Amniotic stem cell (primary cell): ENCODE measurements at regions not wholly inside any gene's neighbourhood (a gene's known extent, or its start where the extent isn't known, plus 50 kb on each side); places are given as distances from the start of the nearest gene placed in this dataset.
A peak's percentile ranks its signal among the peaks of the same experiment; 100 is the strongest.
"Not testable (repeated sequence)": the region's sequence is repeated elsewhere in the genome, so short reads cannot be mapped to it uniquely, and the experiment has no call there.

Experiments used
- DNase-seq: peaks from one replicate; lab custom pipeline; 2025; lab: John Stamatoyannopoulos, UW

DNA sequence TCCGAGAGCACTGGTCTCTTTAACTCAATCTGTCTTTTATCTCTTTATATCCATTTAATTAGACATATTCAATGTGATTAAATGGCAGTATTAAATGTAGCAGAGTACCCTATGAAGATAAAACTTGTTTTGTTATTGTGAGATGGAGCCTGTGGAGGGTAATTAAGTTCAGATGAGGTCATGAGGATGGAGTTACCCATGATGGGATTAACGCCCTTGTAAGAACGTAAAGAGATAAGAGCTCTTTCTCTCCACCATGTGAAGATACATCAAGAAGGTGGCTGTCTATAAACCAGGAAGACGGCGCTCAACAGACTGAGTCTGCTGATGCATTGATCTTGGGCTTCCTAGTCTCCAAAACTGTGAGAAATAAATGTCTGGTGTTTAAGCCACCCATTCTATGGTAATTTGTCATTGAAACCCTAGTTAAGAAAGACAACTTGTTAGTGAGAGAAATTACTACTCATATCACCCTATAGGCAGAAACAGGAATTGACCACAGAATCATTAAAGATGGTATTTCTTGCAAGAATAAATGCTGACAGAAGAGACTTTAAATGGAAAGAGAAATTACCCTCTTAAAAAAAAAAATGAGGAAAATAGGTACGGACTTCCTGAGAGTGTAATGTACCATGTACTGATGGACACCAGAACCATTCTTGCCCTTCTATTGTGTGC is 738.7 kb upstream of the CHAC2 start:
- DNase-seq = no peak

DNA sequence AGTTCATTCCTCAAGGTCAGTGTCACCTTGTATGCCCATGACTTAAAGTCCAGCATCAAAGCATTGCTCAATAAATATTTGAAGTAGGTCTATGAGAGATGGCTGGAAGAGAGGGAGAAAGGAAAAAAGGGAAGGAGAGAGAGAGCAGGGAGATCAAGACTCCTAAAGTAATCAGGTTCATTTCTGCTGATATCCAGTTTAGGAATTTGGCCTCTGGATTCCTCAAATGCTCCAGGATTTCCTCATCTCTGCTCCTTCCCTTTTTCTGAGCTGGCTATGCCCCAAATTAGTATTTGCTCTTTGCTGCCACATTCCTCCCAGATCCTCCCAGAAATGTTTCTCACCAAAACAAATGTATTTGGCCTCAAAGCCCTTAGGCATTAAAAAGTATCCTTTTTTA is 739.4 kb upstream of the CHAC2 start:
- peak; percentile 52 for DNase-seq

DNA sequence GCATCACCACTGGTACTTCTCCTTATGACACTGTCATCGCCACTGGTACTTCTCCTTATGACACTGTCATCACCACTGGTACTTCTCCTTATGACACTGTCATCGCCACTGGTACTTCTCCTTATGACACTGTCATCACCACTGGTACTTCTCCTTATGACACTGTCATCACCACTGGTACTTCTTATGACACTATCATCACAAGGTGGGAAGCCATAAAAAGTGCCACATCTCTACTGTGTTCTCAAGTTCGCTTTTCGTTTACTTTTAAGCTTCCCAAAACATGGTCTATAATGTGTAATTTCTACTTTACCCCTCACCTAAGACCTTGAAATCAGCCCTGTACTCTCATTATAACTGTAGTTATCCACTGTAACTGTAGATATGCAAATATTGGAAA is 745.4 kb upstream of the CHAC2 start:
- not testable (repeated sequence) for DNase-seq

DNA sequence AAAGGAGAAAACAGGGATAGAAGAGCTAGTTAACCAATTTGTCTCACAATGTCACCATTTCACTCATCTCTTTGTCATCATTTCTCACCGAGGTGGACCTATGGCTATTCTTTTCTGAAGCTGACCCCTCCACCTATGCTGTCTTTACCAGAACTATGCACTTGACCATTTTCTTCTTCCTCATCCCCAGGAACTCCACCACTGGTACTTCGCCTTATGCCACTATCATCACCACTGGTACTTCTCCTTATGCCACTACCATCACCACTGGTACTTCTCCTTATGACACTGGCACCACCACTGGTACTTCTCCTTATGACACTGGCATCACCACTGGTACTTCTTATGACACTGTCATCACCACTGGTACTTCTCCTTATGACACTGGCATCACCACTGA is 745.8 kb upstream of the CHAC2 start:
- DNase-seq = no peak

DNA sequence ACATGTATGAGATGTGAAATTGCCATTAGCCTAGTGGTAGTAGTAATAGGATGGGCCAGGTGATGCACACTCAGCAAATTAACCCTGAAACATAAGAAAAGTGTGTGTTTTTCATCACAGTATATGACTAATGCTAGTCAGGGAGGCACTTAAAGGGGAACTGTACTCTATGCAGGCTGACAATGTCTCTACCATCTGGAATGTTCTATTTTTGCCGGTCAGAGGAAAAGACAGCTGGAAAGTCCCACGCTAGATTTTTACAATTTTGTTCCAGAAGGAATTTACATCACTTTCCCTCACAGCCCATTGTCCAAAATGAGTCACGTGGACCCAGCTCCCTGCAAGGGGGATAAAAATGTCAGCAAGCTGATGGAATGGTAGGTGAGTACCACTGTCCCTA is 746.3 kb upstream of the CHAC2 start:
- DNase-seq = no peak

DNA sequence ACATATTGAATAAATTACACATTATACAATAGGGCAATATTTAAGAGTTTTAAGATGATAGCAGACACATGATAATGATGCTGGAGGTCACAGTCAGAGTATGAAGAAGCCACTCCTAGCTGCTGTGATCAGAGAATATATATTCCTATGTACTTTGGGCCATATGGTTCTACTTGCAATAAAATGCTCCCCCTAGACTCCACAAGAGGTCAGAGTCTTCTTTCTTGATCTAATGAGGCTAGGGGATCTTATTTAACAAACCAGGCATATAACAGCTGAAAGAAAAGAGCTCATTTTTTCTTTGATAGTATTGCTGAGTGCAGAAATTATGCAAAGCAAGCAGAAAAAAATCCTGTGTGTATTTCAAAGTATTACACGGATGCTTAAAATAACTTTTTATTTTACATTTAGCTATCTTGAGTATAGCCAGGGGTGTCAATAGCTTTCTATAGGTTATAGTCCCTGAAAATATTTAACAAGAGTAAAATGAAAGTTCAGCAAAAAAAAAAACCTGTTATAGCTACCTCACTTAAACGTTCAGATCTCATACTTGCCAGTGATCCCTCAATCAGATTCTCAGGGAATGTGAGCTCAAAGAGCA is 748.7 kb upstream of the CHAC2 start:
- no peak for DNase-seq

DNA sequence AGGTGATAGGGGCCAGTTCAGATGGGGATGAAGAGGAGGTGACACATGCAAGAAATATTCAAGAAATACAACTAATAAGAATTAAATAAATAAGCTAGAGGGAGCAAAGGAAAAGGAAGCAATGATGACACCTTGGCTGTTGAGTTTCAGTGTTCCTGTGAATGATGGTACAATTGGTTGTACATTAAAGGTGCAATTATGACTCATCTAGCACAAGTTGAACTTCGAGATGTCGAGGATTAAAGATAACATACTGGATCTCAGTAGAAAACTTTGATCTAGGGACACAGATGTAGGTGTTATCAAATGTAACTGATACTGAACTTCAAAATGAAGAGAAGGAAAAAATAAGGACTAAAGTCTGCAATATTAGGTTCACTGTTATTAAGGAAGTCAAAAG is 760.6 kb upstream of the CHAC2 start:
- DNase-seq = no peak

DNA sequence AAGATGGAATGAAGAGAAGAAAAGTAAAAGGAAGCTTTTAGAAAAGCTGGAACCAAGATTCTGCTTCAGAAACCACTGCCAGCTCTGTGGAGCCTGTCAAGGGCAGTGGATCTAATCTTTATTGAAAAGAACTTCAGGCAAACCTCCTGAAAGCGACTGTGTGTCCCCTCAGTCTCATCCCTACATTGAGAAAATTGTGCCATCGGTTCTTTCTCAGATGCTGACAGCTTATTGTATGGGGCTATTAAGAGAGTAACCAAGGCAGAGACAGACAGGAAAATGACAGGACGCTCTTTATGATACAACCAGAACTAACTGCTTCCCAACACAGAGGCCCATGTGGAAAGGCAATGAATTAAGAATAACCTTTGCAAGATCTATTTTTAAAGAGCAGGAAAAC is 763.2 kb upstream of the CHAC2 start:
- no peak for DNase-seq

DNA sequence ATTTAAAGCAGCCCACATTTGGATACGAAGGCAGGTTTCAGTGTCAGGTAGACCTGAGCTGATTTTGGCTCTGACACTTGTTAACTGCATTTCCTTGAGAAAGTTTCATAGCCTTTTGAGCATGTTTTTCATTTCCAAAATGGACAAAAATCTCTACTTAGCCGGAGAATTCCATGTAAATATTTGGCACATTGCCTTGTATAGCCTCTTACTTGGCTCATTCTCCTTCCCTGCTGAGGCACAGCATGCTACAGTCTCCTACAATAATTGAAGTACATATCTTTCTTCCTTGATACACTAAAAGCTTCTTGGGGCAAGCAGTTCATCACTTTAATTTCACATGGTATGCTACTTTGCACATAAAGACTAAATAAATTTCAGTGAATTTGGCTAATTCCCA is 772.2 kb upstream of the CHAC2 start:
- DNase-seq = no peak

DNA sequence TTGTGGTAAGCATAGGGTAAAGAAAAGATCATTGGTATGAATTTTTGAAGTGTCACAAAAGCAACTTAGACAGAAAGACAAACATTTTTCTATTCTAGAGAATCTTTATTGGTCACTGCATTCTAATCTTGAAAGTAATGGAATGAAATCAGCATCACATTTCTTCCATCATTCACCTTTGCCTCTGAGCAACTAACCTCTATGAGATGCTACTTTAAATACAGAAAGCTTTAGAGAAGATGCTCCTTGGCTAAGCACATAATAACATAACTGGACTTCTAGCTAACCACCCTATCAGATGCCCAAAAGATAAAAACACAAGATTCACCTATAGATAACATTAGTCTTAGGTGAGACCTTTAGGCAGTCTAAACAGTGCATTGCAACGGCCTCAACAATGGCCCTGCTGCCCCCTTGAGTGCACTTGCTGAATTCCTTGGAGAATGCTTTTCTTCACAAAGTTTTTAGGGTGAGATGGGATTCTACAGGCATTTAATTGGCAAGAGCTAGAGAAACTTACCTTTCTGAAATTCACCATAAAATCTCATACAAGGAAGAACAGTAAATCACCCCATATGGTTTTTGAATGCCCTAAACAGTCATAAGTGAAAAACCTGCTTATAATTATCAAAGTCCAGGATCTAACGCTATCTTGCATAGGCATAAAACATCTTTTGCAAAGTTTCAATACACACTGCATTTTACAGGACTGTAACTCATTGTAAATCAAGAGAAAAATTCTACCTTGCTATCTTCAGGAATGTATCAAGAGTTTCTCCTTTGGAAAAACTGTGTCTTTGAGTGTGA is 791.3 kb upstream of the CHAC2 start:
- DNase-seq = no peak

DNA sequence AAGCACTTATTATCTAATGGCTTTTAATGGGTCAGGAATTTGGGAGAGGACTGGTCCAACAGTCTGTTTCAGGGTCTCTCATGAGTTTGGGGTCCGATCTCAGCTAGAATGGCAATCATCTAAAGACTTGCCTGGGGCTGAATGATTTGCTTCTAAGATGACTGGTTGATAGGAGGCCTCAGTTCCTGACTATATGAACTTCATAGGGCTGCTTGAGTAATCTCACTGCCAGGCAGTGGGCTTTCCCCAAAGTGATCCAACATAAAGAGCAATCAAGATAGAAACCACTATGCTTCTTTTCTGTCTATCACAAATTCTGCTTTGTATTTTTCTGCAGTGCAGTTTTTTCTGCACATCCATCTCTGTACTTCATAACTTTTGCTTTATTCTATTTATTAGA is 793.5 kb upstream of the CHAC2 start:
- DNase-seq = no peak

DNA sequence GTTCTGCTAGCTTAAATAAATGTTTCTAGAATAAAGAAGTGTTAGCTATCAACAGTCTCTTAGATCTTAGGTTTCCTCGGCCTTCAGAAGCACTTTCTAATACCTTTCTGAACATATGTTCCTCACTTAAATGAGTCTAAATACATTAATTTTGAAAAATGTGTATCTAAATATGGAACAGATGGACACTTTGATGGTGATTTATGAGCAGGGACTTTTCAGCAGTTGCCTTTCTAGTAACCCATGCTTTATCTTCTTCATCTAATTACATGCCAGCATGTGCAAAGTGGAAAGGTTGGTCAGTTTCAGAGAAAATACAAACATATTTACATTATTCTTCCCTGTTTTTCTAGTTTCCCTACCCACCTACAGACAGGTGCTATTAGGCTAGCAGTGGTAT is 797.0 kb upstream of the CHAC2 start:
- no peak for DNase-seq

DNA sequence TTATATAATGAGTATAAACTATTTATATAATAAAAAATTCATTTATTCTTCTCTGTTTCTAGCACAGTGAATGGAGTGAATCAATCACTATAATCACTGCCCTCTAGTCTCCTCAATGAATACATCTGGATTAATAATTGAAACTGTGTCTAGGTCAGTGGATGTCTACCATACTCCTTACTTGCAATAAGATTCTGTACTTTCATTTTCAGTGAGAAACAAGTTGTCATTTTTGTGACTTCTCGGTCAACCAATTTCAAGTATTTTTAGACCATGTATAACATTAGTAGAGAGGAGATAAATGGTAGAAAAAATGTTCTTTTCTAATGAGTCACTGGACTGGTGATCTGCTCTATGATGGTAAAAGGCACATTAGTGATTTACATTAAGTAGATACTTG is 799.6 kb upstream of the CHAC2 start:
- DNase-seq = no peak

DNA sequence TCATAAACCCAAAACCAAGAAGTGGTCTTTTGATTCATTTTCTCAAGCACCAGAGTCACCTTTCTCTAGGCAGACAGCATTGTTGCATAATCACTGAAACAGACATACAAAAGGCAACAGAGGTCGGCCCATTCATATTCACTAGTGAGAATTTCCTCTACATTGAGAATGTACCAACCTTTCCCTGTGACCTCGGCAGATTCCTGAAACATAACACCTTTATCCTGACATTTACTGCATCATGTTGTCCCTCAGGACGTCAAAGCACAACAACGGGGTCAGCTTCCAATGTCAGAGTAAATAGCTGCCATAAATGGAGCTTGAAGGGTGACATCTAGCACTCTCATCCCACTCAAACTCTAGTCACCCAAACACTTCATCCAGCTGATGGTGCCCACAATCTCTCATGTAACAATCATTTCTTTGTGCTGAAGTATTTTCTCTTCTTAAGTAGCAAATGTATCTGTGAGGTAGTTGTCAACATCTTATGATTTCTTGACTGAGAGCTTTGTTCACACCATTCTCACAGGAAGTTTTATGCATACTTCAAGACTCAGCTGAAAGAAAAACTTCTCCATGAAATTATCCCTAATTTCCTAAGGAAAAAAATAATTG is 802.6 kb upstream of the CHAC2 start:
- DNase-seq = no peak

DNA sequence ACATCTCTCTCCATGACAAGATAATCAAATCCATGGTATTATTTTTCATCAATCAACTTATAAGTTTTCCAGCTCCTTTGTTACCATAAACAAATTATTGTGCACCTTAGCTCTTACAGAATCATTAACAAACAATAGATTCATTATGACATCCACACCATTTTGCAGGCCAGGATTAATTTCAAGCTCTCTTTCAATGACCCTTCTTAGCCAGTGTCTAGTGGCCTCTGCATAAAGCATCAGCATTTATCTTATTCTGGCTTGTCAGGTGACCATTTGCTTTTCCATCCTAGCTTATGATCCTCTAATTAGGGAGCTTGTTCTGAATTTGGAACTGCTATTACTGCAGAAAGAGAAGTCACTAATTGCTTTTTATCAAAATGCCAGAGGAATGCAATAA is 806.2 kb upstream of the CHAC2 start:
- DNase-seq = no peak

DNA sequence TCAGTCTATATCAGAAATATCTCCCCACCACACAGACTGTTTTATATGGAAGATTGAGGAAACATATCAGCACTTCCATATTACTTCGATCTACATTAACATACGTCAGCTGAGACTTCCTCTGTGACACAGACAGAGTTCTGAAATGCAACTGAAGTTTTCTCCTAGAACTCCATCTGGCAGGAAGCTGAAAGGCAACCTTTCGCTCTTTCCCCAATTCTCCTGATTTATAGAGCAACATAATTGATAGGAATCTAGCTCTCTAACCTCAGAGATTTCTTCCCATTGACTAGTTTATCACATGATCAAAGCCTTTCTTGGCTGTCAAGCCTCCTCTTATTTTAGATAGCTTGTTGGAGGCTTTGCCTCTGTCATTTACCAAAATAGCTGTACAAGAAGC is 806.7 kb upstream of the CHAC2 start:
- no peak for DNase-seq

DNA sequence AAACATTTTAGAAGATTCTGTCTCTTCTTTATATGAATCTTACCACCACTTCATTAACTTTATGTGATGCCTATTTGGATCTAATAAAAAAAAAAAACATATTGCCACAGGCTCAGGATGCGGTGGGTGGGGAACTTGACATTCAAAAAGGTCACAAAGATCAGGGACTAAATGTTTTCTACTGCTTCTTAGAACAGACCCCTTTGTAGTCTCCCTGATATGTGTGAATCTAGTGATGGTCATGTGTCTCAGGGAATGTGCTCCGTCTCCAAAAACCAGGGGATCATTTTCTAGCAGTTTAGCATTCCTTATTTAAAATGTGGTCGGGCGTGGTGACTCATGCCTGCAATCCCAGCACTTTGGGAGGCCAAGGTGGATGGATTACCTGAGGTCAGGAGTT is 807.8 kb upstream of the CHAC2 start:
- DNase-seq = no peak

DNA sequence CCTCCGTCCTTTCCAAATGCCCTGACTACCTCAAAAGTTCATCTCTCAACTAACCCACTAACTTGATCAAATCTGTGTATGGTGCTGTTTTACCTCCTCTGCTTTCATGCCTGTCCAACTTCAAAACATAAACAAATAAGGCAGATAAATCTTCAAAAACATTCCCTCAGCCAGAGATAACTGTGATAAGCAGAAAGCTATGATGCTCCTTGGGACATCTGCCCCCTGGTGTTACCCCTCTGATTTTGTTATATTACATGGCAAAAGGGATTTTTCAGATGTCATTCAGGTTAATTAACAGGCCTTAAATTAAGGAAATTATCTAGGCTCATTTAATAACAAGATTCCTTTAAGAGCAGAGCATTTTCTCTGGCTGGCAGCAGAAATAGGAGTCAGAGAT is 810.8 kb upstream of the CHAC2 start:
- no peak for DNase-seq

DNA sequence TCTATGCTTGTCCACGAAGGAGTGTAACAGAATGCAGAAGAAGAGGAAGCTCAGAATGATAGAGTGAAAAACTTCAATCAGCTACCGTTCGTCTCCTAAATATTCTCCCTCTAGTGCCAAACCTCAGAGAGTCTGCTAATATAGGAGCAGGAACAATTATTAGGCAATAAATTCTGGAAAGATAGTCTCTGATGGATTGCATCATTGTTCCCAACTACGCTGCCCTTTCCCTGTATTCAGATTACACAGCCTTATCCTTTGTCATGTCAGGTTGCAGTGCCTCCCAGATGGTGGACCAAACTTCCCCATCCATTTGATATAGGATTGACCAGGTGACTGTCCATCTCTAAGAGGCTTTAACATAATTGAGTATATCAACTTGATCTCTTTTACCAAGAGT is 811.5 kb upstream of the CHAC2 start:
- no peak for DNase-seq

DNA sequence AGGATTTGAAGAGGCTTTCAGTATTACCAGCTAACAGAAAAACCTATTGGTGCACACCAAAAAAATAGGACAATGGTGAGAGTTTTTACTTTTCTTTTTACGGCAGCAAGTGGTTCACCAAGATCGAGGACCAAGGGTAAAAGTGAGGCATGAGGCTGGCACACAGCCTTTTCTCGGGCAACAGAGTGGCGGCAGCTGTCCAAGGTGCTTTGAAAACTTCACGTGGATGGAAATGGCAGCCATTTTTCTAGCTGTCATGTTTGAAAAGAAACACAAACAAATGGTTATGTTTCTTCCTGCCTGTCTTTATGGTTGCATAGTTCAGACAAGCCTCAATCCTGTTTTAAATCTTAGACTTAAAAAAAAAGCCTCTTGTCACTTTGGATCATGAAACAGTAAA is 812.5 kb upstream of the CHAC2 start:
- DNase-seq = no peak

DNA sequence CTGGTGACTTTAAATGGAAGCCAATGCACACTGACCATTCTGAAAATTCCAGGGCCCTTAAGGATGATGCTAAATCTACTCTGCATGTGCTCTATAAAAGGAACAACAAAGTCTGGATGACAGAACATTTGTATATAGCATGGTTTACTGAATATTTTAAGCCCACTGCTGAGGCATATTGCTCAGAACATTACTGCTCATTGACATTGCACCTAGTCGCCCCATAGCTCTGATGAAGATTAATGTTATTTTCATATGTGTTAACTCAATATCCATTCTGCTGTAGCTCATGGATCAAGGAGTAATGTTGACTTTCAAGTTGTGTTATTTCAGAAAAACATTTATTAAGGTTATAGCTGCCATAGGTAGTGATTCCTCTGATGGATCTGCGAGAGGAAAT is 827.5 kb upstream of the CHAC2 start:
- no peak for DNase-seq

DNA sequence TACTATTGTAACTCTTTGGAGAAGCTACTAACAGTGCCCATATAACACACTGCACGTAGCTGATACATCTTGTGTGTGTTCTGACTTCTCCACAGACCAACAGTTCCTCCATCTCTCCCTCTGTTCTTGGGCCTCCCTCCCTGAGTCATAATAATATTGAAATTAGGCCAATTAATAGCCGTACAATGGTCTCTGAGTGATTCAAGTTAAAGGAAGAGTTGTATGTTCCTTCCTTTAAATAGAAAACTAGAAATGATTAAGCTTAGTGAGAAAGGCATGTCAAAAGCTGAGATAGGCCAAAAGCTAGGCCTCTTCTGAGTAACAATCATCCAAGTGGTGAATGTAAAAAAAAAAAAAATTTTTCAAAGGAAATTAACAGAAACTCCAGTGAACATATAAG is 828.4 kb upstream of the CHAC2 start:
- DNase-seq = no peak

DNA sequence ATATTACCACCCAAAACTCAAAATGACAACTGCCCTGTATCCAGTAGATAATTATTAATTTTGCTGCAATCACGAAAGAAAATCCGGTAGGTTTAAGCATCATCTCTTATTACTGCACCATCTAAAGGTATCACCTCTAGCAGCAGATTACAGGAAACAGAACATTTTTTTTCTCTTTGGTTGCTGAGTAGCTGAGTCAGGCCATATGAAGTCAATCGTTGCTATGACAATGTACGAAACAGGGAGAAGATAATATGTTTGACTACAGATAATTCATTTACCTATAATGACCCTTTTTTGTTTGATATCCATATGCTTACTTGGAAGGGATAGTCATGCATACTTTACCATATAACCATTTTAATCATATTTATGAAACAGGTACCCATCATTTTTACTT is 831.6 kb upstream of the CHAC2 start:
- DNase-seq = no peak
